MM.1S (cell line): ENCODE measurements at regions not wholly inside any gene's neighbourhood (a gene's known extent, or its start where the extent isn't known, plus 50 kb on each side); places are given as distances from the start of the nearest gene placed in this dataset.

Experiments
- DNase-seq: peaks from one replicate; pipeline ENCODE4 v3.0.0-alpha.2; 2015
- H2AFZ ChIP-seq: fragments of 300-600 bp; sonication (generic); 2 replicates; pipeline ENCODE4 v1.6.0; 2016; ENCODE audit warnings: antibody characterized with exemption, low read length
- H3F3A ChIP-seq: fragments of 300-600 bp; sonication (generic); 2 replicates; pipeline ENCODE4 v1.6.1; 2016; ENCODE audit warnings: mild to moderate bottlenecking, antibody characterized with exemption, low read length, moderate library complexity, mixed read lengths; ENCODE audit not compliant: insufficient read depth
- H3K27ac ChIP-seq: fragments of 300-600 bp; sonication (generic); 2 replicates; pipeline ENCODE4 v1.5.1; 2016; ENCODE audit warnings: mild to moderate bottlenecking, low read length
- H3K27me3 ChIP-seq: fragments of 300-600 bp; sonication (generic); replicated peaks from 2 replicates; pipeline ENCODE4 v1.6.0; 2016; ENCODE audit warnings: low read length; ENCODE audit not compliant: insufficient read depth
- H3K36me3 ChIP-seq: fragments of 300-600 bp; sonication (generic); replicated peaks from 2 replicates; pipeline ENCODE4 v1.6.1; 2016; ENCODE audit warnings: mild to moderate bottlenecking, low read length, mixed read lengths; ENCODE audit not compliant: insufficient read depth
- H3K4me1 ChIP-seq: fragments of 300-600 bp; sonication (generic); 2 replicates; pipeline ENCODE4 v1.6.1; 2016; ENCODE audit warnings: low read length, mixed read lengths
- H3K4me2 ChIP-seq: fragments of 300-600 bp; sonication (generic); 2 replicates; pipeline ENCODE4 v1.6.0; 2016; ENCODE audit warnings: low read depth, low read length
- H3K4me3 ChIP-seq: fragments of 300-600 bp; sonication (generic); 2 replicates; pipeline ENCODE4 v1.5.1; 2016; ENCODE audit warnings: low read length, mixed read lengths
- H3K79me2 ChIP-seq: fragments of 300-600 bp; sonication (generic); 2 replicates; pipeline ENCODE4 v1.6.1; 2016; ENCODE audit warnings: mixed run types, low read length, mixed read lengths
- H3K9ac ChIP-seq: fragments of 300-600 bp; sonication (generic); 2 replicates; pipeline ENCODE4 v1.6.1; 2016; ENCODE audit warnings: low read length, mixed read lengths
- H3K9me2 ChIP-seq: fragments of 300-600 bp; sonication (generic); replicated peaks from 2 replicates; pipeline ENCODE4 v1.6.1; 2016; ENCODE audit warnings: mild to moderate bottlenecking, low read length, mixed read lengths; ENCODE audit not compliant: insufficient read depth
- H3K9me3 ChIP-seq: fragments of 300-600 bp; sonication (generic); replicated peaks from 2 replicates; pipeline ENCODE4 v1.6.1; 2016; ENCODE audit warnings: mild to moderate bottlenecking, low read length, mixed read lengths; ENCODE audit not compliant: insufficient read depth
- H4K20me1 ChIP-seq: fragments of 300-600 bp; sonication (generic); 2 replicates; pipeline ENCODE4 v1.6.1; 2016; ENCODE audit warnings: mild to moderate bottlenecking, low read length, moderate library complexity, mixed read lengths; ENCODE audit not compliant: insufficient read depth
- CTCF ChIP-seq: fragments of 300-600 bp; sonication (generic); IDR thresholded peaks from 2 replicates; pipeline ENCODE4 v1.5.1; 2016; ENCODE audit warnings: antibody characterized with exemption, low read length, mixed read lengths
- EZH2 ChIP-seq: fragments of 300-600 bp; sonication (generic); optimal IDR thresholded peaks from 2 replicates; pipeline ENCODE3; 2017; ENCODE audit warnings: low read depth, mild to moderate bottlenecking, antibody characterized with exemption, low read length, mixed read lengths
- EZH2phosphoT487 ChIP-seq: fragments of 300-600 bp; sonication (generic); IDR thresholded peaks from 2 replicates; pipeline ENCODE4 v1.6.1; 2018; ENCODE audit warnings: antibody characterized with exemption, low read length

- H2AFZ ChIP-seq: no peak overlapping the region
- no peaks in the 10 kb centered on the region for H3K27me3 ChIP-seq
- H3K4me2 ChIP-seq: no peak overlapping the region
- H3F3A ChIP-seq: peaks cover 8% of the 10 kb centered on the region; the same call in 1 of the 2 replicates
- H4K20me1 ChIP-seq: no peaks in the 10 kb centered on the region
- no peak overlapping the region for H3K27ac ChIP-seq
- TF ChIP-seq EZH2phosphoT487: no peak
- TF ChIP-seq CTCF: no peak
- DNase-seq: no peak
- no peak overlapping the region for H3K4me3 ChIP-seq
- peaks cover 11% of the 10 kb centered on the region for H3K4me1 ChIP-seq
- H3K79me2 ChIP-seq: no peaks in the 10 kb centered on the region
- no peaks in the 10 kb centered on the region for H3K36me3 ChIP-seq
- H3K9me3 ChIP-seq: no peaks in the 10 kb centered on the region
- no peaks in the 10 kb centered on the region for H3K9me2 ChIP-seq
- no peak overlapping the region for H3K9ac ChIP-seq
Measured at GRCh38 chr5:24916863-24917262, 272.1 kb upstream of the CDH10 start.

DNA sequence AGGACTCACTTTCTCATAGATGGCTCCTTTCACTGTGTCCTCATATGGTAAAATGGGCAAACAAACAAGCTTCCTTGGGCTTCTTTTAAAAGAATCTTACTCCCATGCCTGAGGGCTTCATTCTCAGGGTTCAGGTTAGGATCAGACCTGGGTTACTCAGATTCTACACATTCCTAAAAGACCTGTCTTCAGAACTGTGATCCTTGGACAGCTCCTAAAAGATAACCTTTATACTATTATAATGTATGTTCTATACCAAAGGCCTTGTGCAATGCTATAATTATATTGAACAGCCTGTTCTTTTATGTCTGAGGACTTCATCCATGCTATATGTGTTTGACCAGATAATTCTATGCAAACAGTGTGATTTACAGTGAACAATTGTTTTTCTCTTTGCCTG, 264.4 kb upstream of the CDH10 start:
- H3F3A ChIP-seq: no peaks in the 10 kb centered on the region
- no peak for TF ChIP-seq EZH2
- TF ChIP-seq CTCF: no peak
- no peak for TF ChIP-seq EZH2phosphoT487
- no peak overlapping the region for H3K4me3 ChIP-seq
- H3K27ac ChIP-seq: no peak overlapping the region
- no peaks in the 10 kb centered on the region for H3K9me3 ChIP-seq
- no peak overlapping the region for H3K4me2 ChIP-seq
- H3K9me2 ChIP-seq: no peaks in the 10 kb centered on the region
- H3K27me3 ChIP-seq: no peaks in the 10 kb centered on the region
- no peaks in the 10 kb centered on the region for H3K4me1 ChIP-seq
- no peak for DNase-seq
- H3K9ac ChIP-seq: no peak overlapping the region
- H4K20me1 ChIP-seq: no peaks in the 10 kb centered on the region
- H3K79me2 ChIP-seq: no peaks in the 10 kb centered on the region
- H2AFZ ChIP-seq: no peak overlapping the region
- no peaks in the 10 kb centered on the region for H3K36me3 ChIP-seq

GRCh38 chr5:24906689-24907088, 261.9 kb upstream of the CDH10 start:
- no peaks in the 10 kb centered on the region for H3K79me2 ChIP-seq
- H2AFZ ChIP-seq: no peak overlapping the region
- no peaks in the 10 kb centered on the region for H3F3A ChIP-seq
- H3K4me1 ChIP-seq: no peaks in the 10 kb centered on the region
- H3K27ac ChIP-seq: no peak overlapping the region
- no peak for TF ChIP-seq EZH2
- H3K9me3 ChIP-seq: no peaks in the 10 kb centered on the region
- H3K9ac ChIP-seq: no peak overlapping the region
- no peak for DNase-seq
- no peak overlapping the region for H3K4me2 ChIP-seq
- peaks cover 12% of the 10 kb centered on the region for H3K27me3 ChIP-seq
- no peaks in the 10 kb centered on the region for H4K20me1 ChIP-seq
- no peaks in the 10 kb centered on the region for H3K36me3 ChIP-seq
- H3K4me3 ChIP-seq: no peak overlapping the region
- H3K9me2 ChIP-seq: no peaks in the 10 kb centered on the region

GRCh38 chr5:24904981-24905517, 260.3 kb upstream of the CDH10 start:
- H3K36me3 ChIP-seq: no peaks in the 10 kb centered on the region
- no peaks in the 10 kb centered on the region for H3K4me1 ChIP-seq
- no peaks in the 10 kb centered on the region for H3K9me3 ChIP-seq
- DNase-seq: no peak
- TF ChIP-seq CTCF: no peak
- no peak for TF ChIP-seq EZH2phosphoT487
- no peak for TF ChIP-seq EZH2
- no peaks in the 10 kb centered on the region for H4K20me1 ChIP-seq
- H2AFZ ChIP-seq: no peak overlapping the region
- no peaks in the 10 kb centered on the region for H3K79me2 ChIP-seq
- H3K9me2 ChIP-seq: no peaks in the 10 kb centered on the region
- H3K4me3 ChIP-seq: no peak overlapping the region
- no peak overlapping the region for H3K4me2 ChIP-seq
- H3K27me3 ChIP-seq: peaks cover 28% of the 10 kb centered on the region
- no peaks in the 10 kb centered on the region for H3F3A ChIP-seq
- H3K27ac ChIP-seq: no peak overlapping the region
- H3K9ac ChIP-seq: no peak overlapping the region
